ENCODE measurements at regions not wholly inside any gene's neighbourhood (a gene's known extent, or its start where the extent isn't known, plus 50 kb on each side); places are given as distances from the start of the nearest gene placed in this dataset.
"Not testable (repeated sequence)": the region's sequence is repeated elsewhere in the genome, so short reads cannot be mapped to it uniquely, and the experiment has no call there.

GRCh38 chr9:91004484-91004883 lies 202.9 kb downstream of the SYK start:
- 0 out of 2 replicates have a peak, but pooled peaks have one; percentile 11 for TF ChIP-seq CTCF (IDR thresholded peaks at IDR 0.05; ENCODE audit: low read depth, low read length)
- no peak overlapping the region for H3K4me3 ChIP-seq (ENCODE audit: low read depth, low read length)

- H3K4me3 ChIP-seq (ENCODE audit: low read depth, low read length) = no peak overlapping the region
- TF ChIP-seq CTCF (IDR thresholded peaks at IDR 0.05; ENCODE audit: low read depth, low read length) = no peak
These were observed 203.4 kb downstream of the SYK start for GRCh38 chr9:91004992-91005391.

GRCh38 chr9:91006046-91006445 lies 204.4 kb downstream of the SYK start:
- H3K4me3 ChIP-seq (ENCODE audit: low read depth, low read length) = no peak overlapping the region
- TF ChIP-seq CTCF (IDR thresholded peaks at IDR 0.05; ENCODE audit: low read depth, low read length) = no peak

DNA sequence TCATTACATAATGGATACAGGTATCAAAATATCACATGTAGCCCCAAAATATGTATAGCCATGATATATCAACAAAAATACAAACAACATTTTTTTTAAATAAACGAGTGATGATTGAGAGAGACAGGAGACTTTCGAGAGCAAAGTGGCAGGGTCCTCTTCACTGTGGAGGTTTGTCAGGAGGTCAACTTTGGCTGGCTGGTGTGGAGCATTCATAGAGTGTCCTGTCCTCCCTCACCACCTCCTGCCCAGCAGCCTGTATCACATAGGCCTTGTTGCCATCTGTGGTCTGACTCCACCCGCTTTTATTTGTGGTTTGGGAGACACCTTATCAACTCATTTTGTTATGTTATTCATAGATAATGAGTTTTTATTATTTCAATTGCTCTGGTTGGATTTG lies 206.9 kb downstream of the SYK start:
- no peak for TF ChIP-seq CTCF (IDR thresholded peaks at IDR 0.05; ENCODE audit: low read depth, low read length)
- no peak overlapping the region for H3K4me3 ChIP-seq (ENCODE audit: low read depth, low read length)

- H3K4me3 ChIP-seq (ENCODE audit: low read depth, low read length) = no peak overlapping the region
- TF ChIP-seq CTCF (IDR thresholded peaks at IDR 0.05; ENCODE audit: low read depth, low read length) = no peak
These were observed 210.3 kb downstream of the SYK start for GRCh38 chr9:91011891-91012290.

GRCh38 chr9:91012933-91013841 lies 211.6 kb downstream of the SYK start:
- TF ChIP-seq CTCF (IDR thresholded peaks at IDR 0.05; ENCODE audit: low read depth, low read length) = no peak
- no peak overlapping the region for H3K4me3 ChIP-seq (ENCODE audit: low read depth, low read length)

DNA sequence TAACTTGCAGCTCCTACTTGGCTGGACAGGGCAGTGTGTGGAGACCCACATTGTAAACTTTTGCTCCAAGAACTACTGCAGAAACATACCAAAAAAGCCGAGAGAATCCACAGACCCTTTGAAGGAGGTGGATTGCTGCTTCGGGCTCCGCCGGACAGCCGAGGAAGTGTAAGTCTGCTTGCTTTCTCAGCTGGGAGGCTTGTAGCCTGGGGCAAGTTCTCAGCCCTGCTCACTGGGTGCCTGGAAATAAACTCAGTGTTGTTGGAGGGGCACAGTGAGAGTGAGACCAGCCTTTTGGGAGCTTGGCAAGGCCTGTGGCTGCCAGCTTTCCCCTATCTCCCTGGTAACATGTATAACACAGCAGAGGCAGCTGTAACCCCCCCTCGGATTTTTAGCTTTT lies 215.6 kb downstream of the SYK start:
- no peak overlapping the region for H3K4me3 ChIP-seq (ENCODE audit: low read depth, low read length)
- no peak for TF ChIP-seq CTCF (IDR thresholded peaks at IDR 0.05; ENCODE audit: low read depth, low read length)

DNA sequence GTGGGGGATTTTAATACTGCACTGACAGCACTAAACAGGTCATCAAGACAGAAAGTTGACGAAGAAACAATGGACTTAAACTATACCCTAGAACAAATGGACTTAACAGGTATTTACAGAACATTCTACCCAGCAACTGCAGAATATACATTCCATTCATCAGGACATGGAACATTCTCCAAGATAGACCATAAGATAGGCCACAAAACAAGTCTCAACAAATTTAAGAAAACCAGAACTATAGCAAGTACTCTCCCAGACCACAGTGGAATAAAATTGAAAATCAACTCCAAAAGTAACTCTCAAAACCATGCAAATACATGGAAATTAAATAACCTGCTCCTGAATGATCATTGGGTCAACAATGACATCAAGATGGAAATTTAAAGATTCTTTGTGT lies 218.3 kb downstream of the SYK start:
- H3K4me3 ChIP-seq (ENCODE audit: low read depth, low read length) = not testable (repeated sequence)

DNA sequence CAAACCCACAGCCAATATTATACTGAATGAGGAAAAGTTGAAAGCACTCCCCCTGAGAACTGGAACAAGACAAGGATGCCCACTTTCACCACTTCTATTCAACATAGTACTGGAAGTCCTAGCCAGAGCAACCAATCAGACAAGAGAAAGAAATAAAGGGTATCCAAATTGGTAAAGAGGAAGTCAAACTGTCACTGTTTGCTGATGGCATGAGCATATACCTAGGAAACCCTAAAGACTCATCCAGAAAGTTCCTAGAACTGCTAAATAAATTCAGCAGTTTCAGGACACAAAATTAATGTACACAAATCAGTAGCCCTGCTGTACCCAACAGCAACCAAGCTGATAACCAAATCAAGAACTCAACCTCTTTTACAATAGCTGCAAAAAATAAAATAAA lies 220.0 kb downstream of the SYK start:
- H3K4me3 ChIP-seq (ENCODE audit: low read depth, low read length) = not testable (repeated sequence)

All from WI38 (cell line).